HUES6 (cell line): ENCODE measurements at regions not wholly inside any gene's neighbourhood (a gene's known extent, or its start where the extent isn't known, plus 50 kb on each side); places are given as distances from the start of the nearest gene placed in this dataset.
"Not testable (repeated sequence)": the region's sequence is repeated elsewhere in the genome, so short reads cannot be mapped to it uniquely, and the experiment has no call there.

ENCODE experiments used
- H3K27ac ChIP-seq: 2 replicates; pipeline ENCODE4 v1.7.0; 2013; ENCODE audit warnings: low read depth, mild to moderate bottlenecking, low read length, inconsistent platforms
- H3K27me3 ChIP-seq: 2 replicates; pipeline ENCODE4 v1.6.1; 2013; ENCODE audit warnings: low read length; ENCODE audit not compliant: control insufficient read depth, insufficient read depth
- H3K36me3 ChIP-seq: 2 replicates; pipeline ENCODE4 v1.6.1; 2013; ENCODE audit warnings: low read length; ENCODE audit not compliant: control insufficient read depth, insufficient read depth
- H3K4me1 ChIP-seq: 2 replicates; pipeline ENCODE4 v1.6.1; 2013; ENCODE audit warnings: low read length; ENCODE audit not compliant: control insufficient read depth, insufficient read depth
- H3K4me3 ChIP-seq: 2 replicates; pipeline ENCODE4 v1.5.1; 2013; ENCODE audit warnings: low read depth, low read length
- H3K9ac ChIP-seq: one replicate; pipeline ENCODE4 v1.6.1; 2013; ENCODE audit warnings: mild to moderate bottlenecking, low read length
- H3K9me3 ChIP-seq: 2 replicates; pipeline ENCODE4 v1.6.1; 2013; ENCODE audit warnings: low read depth, low read length; ENCODE audit not compliant: control insufficient read depth, insufficient read depth

- no peaks in the 10 kb centered on the region for H3K9me3 ChIP-seq
- H3K4me1 ChIP-seq = no peaks in the 10 kb centered on the region
- H3K9ac ChIP-seq = no peak overlapping the region
- H3K4me3 ChIP-seq = no peak overlapping the region
- H3K27me3 ChIP-seq = no peaks in the 10 kb centered on the region
- no peak overlapping the region for H3K27ac ChIP-seq
- no peaks in the 10 kb centered on the region for H3K36me3 ChIP-seq
These were observed 370.2 kb upstream of the SPANXN4 start for GRCh38 chrX:142655507-142655906.

GRCh38 chrX:142637206-142637605 lies 388.5 kb upstream of the SPANXN4 start:
- Histone ChIP-seq H3K4me3 (no peak overlapping the region), H3K9ac (no peak overlapping the region), H3K4me1 (no peaks in the 10 kb centered on the region), H3K36me3 (no peaks in the 10 kb centered on the region), H3K9me3 (peaks cover 3% of the 10 kb centered on the region; the same call in 1 of the 2 replicates), H3K27me3 (no peaks in the 10 kb centered on the region), H3K27ac (no peak overlapping the region)

- Histone ChIP-seq H3K27ac (no peak overlapping the region), H3K4me3 (no peak overlapping the region), H3K9me3 (no peaks in the 10 kb centered on the region), H3K27me3 (no peaks in the 10 kb centered on the region), H3K9ac (no peak overlapping the region), H3K36me3 (no peaks in the 10 kb centered on the region), H3K4me1 (no peaks in the 10 kb centered on the region)
These were observed 409.1 kb upstream of the SPANXN4 start for GRCh38 chrX:142616636-142617035.

GRCh38 chrX:142613403-142613802 lies 408.3 kb upstream of the MAGEC2 start:
- Histone ChIP-seq H3K9ac (no peak overlapping the region), H3K4me1 (no peaks in the 10 kb centered on the region), H3K4me3 (no peak overlapping the region), H3K9me3 (no peaks in the 10 kb centered on the region), H3K27me3 (no peaks in the 10 kb centered on the region), H3K36me3 (no peaks in the 10 kb centered on the region), H3K27ac (no peak overlapping the region)

- not testable (repeated sequence) for H3K9me3 ChIP-seq, H3K4me1 ChIP-seq, H3K9ac ChIP-seq, H3K27ac ChIP-seq, H3K4me3 ChIP-seq, H3K36me3 ChIP-seq, H3K27me3 ChIP-seq
These were observed 401.5 kb upstream of the MAGEC2 start for GRCh38 chrX:142606629-142607028.

- no peaks in the 10 kb centered on the region; the same call in 1 of the 2 replicates for H3K9me3 ChIP-seq
- no peaks in the 10 kb centered on the region for H3K4me1 ChIP-seq
- no peak overlapping the region for H3K4me3 ChIP-seq
- H3K27ac ChIP-seq = no peak overlapping the region
- no peaks in the 10 kb centered on the region for H3K27me3 ChIP-seq
- H3K36me3 ChIP-seq = no peaks in the 10 kb centered on the region
- H3K9ac ChIP-seq = no peak overlapping the region
These were observed 396.7 kb upstream of the MAGEC2 start for GRCh38 chrX:142601792-142602191.

GRCh38 chrX:142593361-142593862 lies 388.3 kb upstream of the MAGEC2 start:
- Histone ChIP-seq H3K4me1 (no peaks in the 10 kb centered on the region), H3K4me3 (no peak overlapping the region), H3K27ac (no peak overlapping the region), H3K27me3 (no peaks in the 10 kb centered on the region), H3K9ac (no peak overlapping the region), H3K36me3 (no peaks in the 10 kb centered on the region), H3K9me3 (no peaks in the 10 kb centered on the region; the same call in 1 of the 2 replicates)

- H3K4me3 ChIP-seq = no peak overlapping the region
- H3K27me3 ChIP-seq = no peaks in the 10 kb centered on the region
- H3K4me1 ChIP-seq = no peaks in the 10 kb centered on the region
- H3K9me3 ChIP-seq = peaks cover 36% of the 10 kb centered on the region
- no peaks in the 10 kb centered on the region for H3K36me3 ChIP-seq
- H3K9ac ChIP-seq = no peak overlapping the region
- H3K27ac ChIP-seq = no peak overlapping the region
These were observed 371.5 kb upstream of the MAGEC2 start for GRCh38 chrX:142576615-142577014.

GRCh38 chrX:142549923-142550322 lies 344.8 kb upstream of the MAGEC2 start:
- no peak overlapping the region for H3K9ac ChIP-seq
- no peak overlapping the region for H3K4me3 ChIP-seq
- no peaks in the 10 kb centered on the region for H3K27me3 ChIP-seq
- 0 out of 2 replicates have a peak, but pooled peaks cover 4% of the 10 kb centered on the region for H3K9me3 ChIP-seq
- no peaks in the 10 kb centered on the region for H3K4me1 ChIP-seq
- H3K36me3 ChIP-seq = no peaks in the 10 kb centered on the region
- H3K27ac ChIP-seq = no peak overlapping the region

GRCh38 chrX:142505839-142506238 lies 300.7 kb upstream of the MAGEC2 start:
- Histone ChIP-seq H3K4me1 (no peaks in the 10 kb centered on the region), H3K36me3 (no peaks in the 10 kb centered on the region), H3K27ac (no peak overlapping the region), H3K27me3 (no peaks in the 10 kb centered on the region), H3K9me3 (no peaks in the 10 kb centered on the region), H3K4me3 (no peak overlapping the region), H3K9ac (no peak overlapping the region)

- Histone ChIP-seq H3K27me3 (no peaks in the 10 kb centered on the region), H3K4me1 (no peaks in the 10 kb centered on the region)
These were observed 299.0 kb upstream of the MAGEC2 start for GRCh38 chrX:142503967-142504643.

More at GRCh38 chrX:142503967-142504643, 299.0 kb upstream of the MAGEC2 start:
- Histone ChIP-seq H3K4me3 (no peak overlapping the region), H3K27ac (no peak overlapping the region), H3K9me3 (no peaks in the 10 kb centered on the region), H3K36me3 (no peaks in the 10 kb centered on the region), H3K9ac (no peak overlapping the region)
